ENCODE measurements at regions not wholly inside any gene's neighbourhood (a gene's known extent, or its start where the extent isn't known, plus 50 kb on each side); places are given as distances from the start of the nearest gene placed in this dataset.

GRCh38 chr20:58570204-58570859, 55.1 kb upstream of the APCDD1L start:
- TF ChIP-seq GATA2 (IDR thresholded peaks at IDR 0.05; ENCODE audit: low read depth, low read length) (0 out of 2 replicates have a peak, but pooled peaks have one; percentile 14), GATA3 (IDR thresholded peaks at IDR 0.05; ENCODE audit: low read depth, low read length) (no peak)

All from SH-SY5Y (cell line).